ENCODE measurements at regions not wholly inside any gene's neighbourhood (a gene's known extent, or its start where the extent isn't known, plus 50 kb on each side); places are given as distances from the start of the nearest gene placed in this dataset.
A peak's percentile ranks its signal among the peaks of the same experiment; 100 is the strongest.

GRCh38 chr10:78910021-78910420 is 158.7 kb upstream of the ZMIZ1 start:
- WGBS, 3 donors = 94 to 98% (median 97%) methylated on average over 3 of the region's 3 CpGs
- Histone ChIP-seq H3K9me3 (no peaks in the 10 kb centered on the region), H3K27ac (no peak overlapping the region), H3K4me1 (ENCODE audit: insufficient read depth) (no peaks in the 10 kb centered on the region), H3K4me3 (no peak overlapping the region), H3K36me3 (no peaks in the 10 kb centered on the region), H3K27me3 (no peaks in the 10 kb centered on the region)
- peak in 1 of 5 donors; percentile 12 for DNase-seq
- TF ChIP-seq POLR2A (IDR thresholded peaks at IDR 0.05) (no peak), EP300 (IDR thresholded peaks at IDR 0.05) (no peak), CTCF (IDR thresholded peaks at IDR 0.05) (no peak)
- intact Hi-C loops (cut with DNase I) = no loop called here

- DNase-seq = peak in 1 of 5 donors; percentile 8
- H3K27me3 ChIP-seq = no peaks in the 10 kb centered on the region
- H3K27ac ChIP-seq = no peak overlapping the region
- TF ChIP-seq EP300 (IDR thresholded peaks at IDR 0.05) (no peak), POLR2A (IDR thresholded peaks at IDR 0.05) (no peak), CTCF (IDR thresholded peaks at IDR 0.05) (no peak)
- H3K4me3 ChIP-seq = no peak overlapping the region
- H3K36me3 ChIP-seq = no peaks in the 10 kb centered on the region
- no peaks in the 10 kb centered on the region for H3K9me3 ChIP-seq
- H3K4me1 ChIP-seq (ENCODE audit: insufficient read depth) = no peaks in the 10 kb centered on the region
- 90 to 94% (median 92%) methylated on average over 2 of the region's 2 CpGs for WGBS, 3 donors
- intact Hi-C loops (cut with DNase I) = no loop called here
Measured at GRCh38 chr10:78910476-78910875, 158.3 kb upstream of the ZMIZ1 start.

- no peaks in the 10 kb centered on the region for H3K9me3 ChIP-seq
- WGBS, 3 donors = 91 to 99% (median 96%) methylated on average over 7 of the region's 7 CpGs
- TF ChIP-seq CTCF (IDR thresholded peaks at IDR 0.05) (no peak), EP300 (IDR thresholded peaks at IDR 0.05) (no peak), POLR2A (IDR thresholded peaks at IDR 0.05) (no peak)
- DNase-seq = peak in 3 of 5 donors; percentile 2 to 24 (median 8)
- intact Hi-C loops (cut with DNase I) = no loop called here
- no peaks in the 10 kb centered on the region for H3K27me3 ChIP-seq
- no peaks in the 10 kb centered on the region for H3K4me1 ChIP-seq (ENCODE audit: insufficient read depth)
- no peaks in the 10 kb centered on the region for H3K36me3 ChIP-seq
- H3K27ac ChIP-seq = no peak overlapping the region
- no peak overlapping the region for H3K4me3 ChIP-seq
Measured at GRCh38 chr10:78910886-78911285, 157.9 kb upstream of the ZMIZ1 start.

GRCh38 chr10:78911533-78912340 is 157.0 kb upstream of the ZMIZ1 start:
- no peak for TF ChIP-seq CTCF (IDR thresholded peaks at IDR 0.05)
- no peak for TF ChIP-seq POLR2A (IDR thresholded peaks at IDR 0.05)
- TF ChIP-seq EP300 (IDR thresholded peaks at IDR 0.05) = no peak
- Histone ChIP-seq H3K36me3 (no peaks in the 10 kb centered on the region), H3K4me1 (ENCODE audit: insufficient read depth) (no peaks in the 10 kb centered on the region), H3K4me3 (no peak overlapping the region), H3K27me3 (no peaks in the 10 kb centered on the region), H3K9me3 (no peaks in the 10 kb centered on the region), H3K27ac (no peak overlapping the region)
- WGBS, 3 donors = 83 to 85% (median 85%) methylated on average over 10 of the region's 10 CpGs
- DNase-seq = peak in 3 of 5 donors; percentile 2 to 24 (median 13)
- intact Hi-C loops (cut with DNase I) = no loop called here
